GM12873 (cell line): ENCODE measurements at regions not wholly inside any gene's neighbourhood (a gene's known extent, or its start where the extent isn't known, plus 50 kb on each side); places are given as distances from the start of the nearest gene placed in this dataset.

Source experiments
- CTCF ChIP-seq: IDR thresholded peaks from 2 replicates; pipeline ENCODE4 v1.5.1; 2012; ENCODE audit warnings: low read depth, mild to moderate bottlenecking, moderate library complexity, low read length, control low read depth; ENCODE audit not compliant: insufficient read depth; ENCODE audit errors: missing control alignments

GRCh38 chr18:78857314-78858150 lies 122.1 kb upstream of the SALL3 start:
- no peak for TF ChIP-seq CTCF

GRCh38 chr18:78859686-78860085 lies 119.9 kb upstream of the SALL3 start:
- TF ChIP-seq CTCF = no peak

GRCh38 chr18:78860117-78860516 lies 119.5 kb upstream of the SALL3 start:
- TF ChIP-seq CTCF = no peak

- TF ChIP-seq CTCF = no peak
These were observed 118.5 kb upstream of the SALL3 start for GRCh38 chr18:78861116-78861515.

- TF ChIP-seq CTCF = no peak
These were observed 117.9 kb upstream of the SALL3 start for GRCh38 chr18:78861706-78862105.

- no peak for TF ChIP-seq CTCF
These were observed 117.2 kb upstream of the SALL3 start for GRCh38 chr18:78862395-78862794.

- no peak for TF ChIP-seq CTCF
These were observed 114.5 kb upstream of the SALL3 start for GRCh38 chr18:78865056-78865598.
